CD4-positive, alpha-beta T cell treated with Interleukin-17A for 1 hour (primary cell): ENCODE measurements at regions not wholly inside any gene's neighbourhood (a gene's known extent, or its start where the extent isn't known, plus 50 kb on each side); places are given as distances from the start of the nearest gene placed in this dataset.

Experiments
- DNase-seq: peaks from one replicate; pipeline ENCODE4 v3.0.0-alpha.2; 2020

- no peak for DNase-seq
Measured at GRCh38 chr10:4062751-4063150, 277.7 kb upstream of the KLF6 start.

GRCh38 chr10:4062072-4062471 lies 277.1 kb upstream of the KLF6 start:
- no peak for DNase-seq

GRCh38 chr10:4061441-4061951 lies 276.5 kb upstream of the KLF6 start:
- DNase-seq, result no peak

- peak; percentile 57 for DNase-seq
Measured at GRCh38 chr10:4059471-4060138, 274.6 kb upstream of the KLF6 start.

- no peak for DNase-seq
Measured at GRCh38 chr10:4058514-4059029, 273.6 kb upstream of the KLF6 start.

GRCh38 chr10:4057725-4058513 lies 272.9 kb upstream of the KLF6 start:
- no peak for DNase-seq

- DNase-seq, result no peak
Measured at GRCh38 chr10:4057021-4057420, 272.0 kb upstream of the KLF6 start.

- DNase-seq, result no peak
Measured at GRCh38 chr10:4054656-4055435, 269.8 kb upstream of the KLF6 start.

- no peak for DNase-seq
Measured at GRCh38 chr10:4053940-4054339, 268.9 kb upstream of the KLF6 start.

- DNase-seq, result no peak
Measured at GRCh38 chr10:4051641-4052151, 266.7 kb upstream of the KLF6 start.

GRCh38 chr10:4051011-4051640 lies 266.1 kb upstream of the KLF6 start:
- no peak for DNase-seq

- DNase-seq, result no peak
Measured at GRCh38 chr10:4050061-4050460, 265.1 kb upstream of the KLF6 start.

GRCh38 chr10:4049348-4049747 lies 264.3 kb upstream of the KLF6 start:
- DNase-seq, result no peak

- DNase-seq, result no peak
Measured at GRCh38 chr10:4048236-4048864, 263.3 kb upstream of the KLF6 start.

GRCh38 chr10:4046712-4047354 lies 261.8 kb upstream of the KLF6 start:
- DNase-seq, result no peak

- DNase-seq, result no peak
Measured at GRCh38 chr10:4046030-4046429, 261.0 kb upstream of the KLF6 start.

- no peak for DNase-seq
Measured at GRCh38 chr10:4043897-4044665, 259.1 kb upstream of the KLF6 start.

GRCh38 chr10:4041635-4042034 lies 256.6 kb upstream of the KLF6 start:
- no peak for DNase-seq

GRCh38 chr10:4038000-4038399 lies 253.0 kb upstream of the KLF6 start:
- no peak for DNase-seq

GRCh38 chr10:4035599-4035945 lies 250.6 kb upstream of the KLF6 start:
- no peak for DNase-seq
